ENCODE measurements at regions not wholly inside any gene's neighbourhood (a gene's known extent, or its start where the extent isn't known, plus 50 kb on each side); places are given as distances from the start of the nearest gene placed in this dataset.
"Not testable (repeated sequence)": the region's sequence is repeated elsewhere in the genome, so short reads cannot be mapped to it uniquely, and the experiment has no call there.

DNA sequence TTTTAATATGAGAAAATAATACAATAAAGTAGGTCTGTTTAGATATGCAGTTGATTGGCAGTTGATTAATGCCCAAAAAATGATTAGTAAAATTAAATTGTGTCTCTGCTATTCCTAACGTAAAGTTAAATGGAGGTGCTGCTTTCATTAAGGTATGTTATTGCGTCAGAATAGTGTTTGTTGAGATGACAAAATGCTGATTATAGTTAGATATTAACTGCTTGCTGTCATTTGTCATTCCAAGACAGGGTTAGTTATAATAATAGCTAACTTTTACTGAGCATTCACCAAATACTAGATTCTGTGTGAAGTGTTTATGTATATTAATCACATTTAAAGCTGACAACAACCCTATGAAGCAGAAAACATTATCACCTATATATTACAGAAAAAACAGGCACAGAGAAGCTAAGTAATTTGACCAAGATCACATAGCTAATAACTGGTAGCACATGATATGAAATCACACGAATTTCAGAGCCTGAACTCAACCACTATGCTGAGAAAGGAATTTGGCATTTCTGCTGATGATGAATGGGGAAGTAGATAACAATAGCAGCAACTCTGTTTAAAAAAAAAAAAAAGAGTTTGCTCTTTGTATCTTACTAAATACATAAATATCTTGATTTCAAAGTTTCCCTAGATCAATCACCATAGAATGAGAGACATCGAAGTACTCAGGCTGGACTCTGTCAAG is 59.7 kb upstream of the WDR44 start:
- 0 out of 2 replicates have a peak, but pooled peaks cover 2% of the 10 kb centered on the region for H3K4me1 ChIP-seq (ENCODE audit: insufficient read depth)
- no peak for ATAC-seq
- no peaks in the 10 kb centered on the region for H3K79me2 ChIP-seq (replicated peaks; ENCODE audit: insufficient read depth)
- DNase-seq (ENCODE audit: low spot score) = no peak
- H3F3A ChIP-seq (replicated peaks; ENCODE audit: low read depth) = no peaks in the 10 kb centered on the region
- no peak overlapping the region for H3K4me2 ChIP-seq
- H2AFZ ChIP-seq = no peak overlapping the region
- TF ChIP-seq EZH2 (IDR thresholded peaks at IDR 0.05; ENCODE audit: low read depth, unreplicated experiment) (no peak), CREB1 (CRISPR knock-in tag; IDR thresholded peaks at IDR 0.05; ENCODE audit: low read depth) (no peak), NANOG (IDR thresholded peaks at IDR 0.05; ENCODE audit: borderline replicate concordance) (no peak)
- no peaks in the 10 kb centered on the region for H3K9me2 ChIP-seq (ENCODE audit: insufficient read depth)
- Mint-ChIP-seq H3K36me3 (ENCODE audit: low read depth) (no peaks in the 10 kb centered on the region), H3K27ac (no peak overlapping the region), H3K9me3 (no peaks in the 10 kb centered on the region), H3K27me3 (ENCODE audit: insufficient read depth, low read depth, poor library complexity) (peaks cover 2% of the 10 kb centered on the region), H3K4me3 (no peak overlapping the region), H3K4me1 (no peaks in the 10 kb centered on the region; the same call in 2 of the 3 replicates)
- no peaks in the 10 kb centered on the region for H3K36me3 ChIP-seq (ENCODE audit: insufficient read depth)
- H3K27ac ChIP-seq (ENCODE audit: low read depth) = no peak overlapping the region
- H3K27me3 ChIP-seq (ENCODE audit: insufficient read depth) = no peaks in the 10 kb centered on the region
- H3K4me3 ChIP-seq = no peak overlapping the region
- H4K20me1 ChIP-seq (replicated peaks; ENCODE audit: insufficient read depth) = no peaks in the 10 kb centered on the region

- H3K36me3 Mint-ChIP-seq (ENCODE audit: low read depth); H3K4me1 ChIP-seq (ENCODE audit: insufficient read depth); H3K9me2 ChIP-seq (ENCODE audit: insufficient read depth); H4K20me1 ChIP-seq (replicated peaks; ENCODE audit: insufficient read depth); H3K4me3 ChIP-seq; H3K4me3 Mint-ChIP-seq; DNase-seq (ENCODE audit: low spot score); H3K27me3 Mint-ChIP-seq (ENCODE audit: insufficient read depth, low read depth, poor library complexity); H3K4me2 ChIP-seq; H3F3A ChIP-seq (replicated peaks; ENCODE audit: low read depth); ATAC-seq; H3K27me3 ChIP-seq (ENCODE audit: insufficient read depth); H3K27ac ChIP-seq (ENCODE audit: low read depth); H3K4me1 Mint-ChIP-seq; H3K79me2 ChIP-seq (replicated peaks; ENCODE audit: insufficient read depth); H3K36me3 ChIP-seq (ENCODE audit: insufficient read depth); H2AFZ ChIP-seq; H3K27ac Mint-ChIP-seq: not testable (repeated sequence)
- H3K9me3 Mint-ChIP-seq = peaks cover 18% of the 10 kb centered on the region
These were observed 50.1 kb upstream of the WDR44 start for GRCh38 chrX:118295818-118296217.

Measured in GM23338 (cell line).